ENCODE measurements at regions not wholly inside any gene's neighbourhood (a gene's known extent, or its start where the extent isn't known, plus 50 kb on each side); places are given as distances from the start of the nearest gene placed in this dataset.
"Not testable (repeated sequence)": the region's sequence is repeated elsewhere in the genome, so short reads cannot be mapped to it uniquely, and the experiment has no call there.

DNA sequence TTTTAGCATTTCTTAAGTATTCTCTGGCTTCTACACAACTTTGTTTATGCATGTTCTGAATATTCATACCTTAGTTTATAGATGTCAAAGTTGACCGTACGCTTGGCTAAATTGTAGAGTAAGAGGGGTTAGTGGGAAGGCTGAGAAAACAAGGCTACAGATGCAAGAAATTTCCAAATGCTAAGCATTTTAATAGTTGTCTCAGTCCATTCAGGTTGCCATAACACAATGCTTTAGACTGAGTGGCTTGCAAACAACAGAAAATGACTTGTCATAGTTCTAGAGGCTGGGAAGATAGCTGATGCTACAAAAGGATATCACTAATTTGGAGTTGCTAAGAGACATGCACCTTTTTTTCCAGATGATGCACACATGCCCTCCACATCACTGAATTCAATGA lies 53.0 kb upstream of the C1QTNF3 start:
- H3K27me3 Mint-ChIP-seq, H3K4me1 Mint-ChIP-seq, H3K4me3 Mint-ChIP-seq, H3K9me3 Mint-ChIP-seq, H3K36me3 Mint-ChIP-seq, H3K27ac Mint-ChIP-seq: not testable (repeated sequence)

DNA sequence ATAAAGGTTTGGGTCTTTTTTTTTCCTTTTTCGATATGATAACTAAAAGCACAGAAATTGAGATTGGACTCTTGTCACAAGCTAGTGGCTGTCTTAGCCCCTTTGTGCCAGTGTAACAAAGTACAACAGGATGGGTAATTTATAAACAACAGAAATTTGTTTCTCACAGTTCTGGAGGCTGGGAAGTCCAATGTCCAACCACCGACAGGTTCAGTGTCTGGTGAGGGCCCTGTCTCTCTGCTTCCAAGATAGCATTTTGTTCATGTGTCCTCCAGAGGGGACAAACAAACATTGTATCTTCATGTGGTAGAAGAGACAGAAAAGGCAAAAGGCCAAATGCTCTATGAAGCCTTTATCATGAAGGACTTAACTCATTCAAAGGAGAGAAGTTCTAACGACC lies 56.9 kb upstream of the C1QTNF3 start:
- H3K27me3 Mint-ChIP-seq, H3K9me3 Mint-ChIP-seq, H3K4me3 Mint-ChIP-seq, H3K36me3 Mint-ChIP-seq, H3K4me1 Mint-ChIP-seq, H3K27ac Mint-ChIP-seq: not testable (repeated sequence)

DNA sequence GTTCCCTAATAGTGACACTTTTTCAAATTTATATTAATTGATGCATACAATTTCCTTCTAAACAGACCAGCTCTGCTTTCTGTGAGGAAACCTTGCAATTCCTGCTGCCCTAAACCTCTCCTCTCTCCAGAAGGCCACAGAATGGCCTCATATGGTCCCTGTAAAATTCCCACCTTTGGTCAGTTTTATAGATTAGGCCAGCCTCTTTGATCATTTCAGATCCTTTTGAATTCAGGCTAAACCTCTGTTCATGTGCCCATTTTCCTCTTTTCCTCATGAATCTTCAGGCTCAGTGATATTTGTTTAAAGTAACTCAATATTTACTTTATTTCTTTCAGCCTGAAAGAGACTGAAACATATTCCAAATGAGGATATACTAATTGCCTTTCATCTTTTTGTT lies 58.6 kb upstream of the C1QTNF3 start:
- not testable (repeated sequence) for H3K27me3 Mint-ChIP-seq, H3K4me3 Mint-ChIP-seq, H3K4me1 Mint-ChIP-seq, H3K9me3 Mint-ChIP-seq, H3K36me3 Mint-ChIP-seq, H3K27ac Mint-ChIP-seq

DNA sequence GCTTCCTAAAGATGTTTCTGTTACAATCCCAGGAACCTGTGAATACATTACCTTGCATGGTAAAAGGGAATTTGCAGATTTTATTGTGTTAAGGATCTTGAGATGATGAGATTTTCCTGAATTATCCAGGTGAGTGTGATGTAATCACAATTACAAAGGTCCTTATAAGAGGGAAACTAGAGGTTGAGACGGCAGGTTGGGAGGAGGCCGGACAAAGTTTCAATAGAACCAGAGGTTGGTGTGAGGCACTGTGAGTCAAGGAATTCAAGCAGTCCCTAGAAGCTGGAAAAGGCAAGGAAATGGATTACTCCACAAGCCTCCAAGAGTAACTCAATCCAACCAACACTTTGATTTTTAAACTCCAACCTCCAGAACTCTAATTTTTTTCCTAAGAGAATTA lies 65.9 kb upstream of the C1QTNF3 start:
- H3K4me3 Mint-ChIP-seq, H3K4me1 Mint-ChIP-seq, H3K27me3 Mint-ChIP-seq, H3K36me3 Mint-ChIP-seq, H3K27ac Mint-ChIP-seq, H3K9me3 Mint-ChIP-seq: not testable (repeated sequence)

DNA sequence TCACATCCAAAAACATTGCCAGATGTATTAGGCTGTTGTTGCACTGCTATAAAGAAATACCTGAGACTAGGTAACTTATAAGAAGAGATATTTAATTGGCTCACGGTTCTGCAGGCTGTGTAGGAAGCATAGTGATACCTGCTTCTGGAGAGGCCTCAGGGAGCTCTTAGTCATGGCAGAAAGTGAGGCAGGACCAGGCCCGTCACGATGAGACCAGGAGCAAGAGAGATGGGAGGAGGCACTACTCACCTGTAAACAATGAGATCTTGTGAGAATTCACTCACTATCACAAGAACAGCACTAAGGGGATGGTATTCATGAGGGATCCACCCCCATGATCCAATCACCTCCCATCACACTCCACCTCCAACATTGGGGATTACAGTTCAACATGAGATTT lies 81.3 kb upstream of the C1QTNF3 start:
- H3K27me3 Mint-ChIP-seq, H3K4me1 Mint-ChIP-seq, H3K4me3 Mint-ChIP-seq, H3K9me3 Mint-ChIP-seq, H3K27ac Mint-ChIP-seq, H3K36me3 Mint-ChIP-seq: not testable (repeated sequence)

DNA sequence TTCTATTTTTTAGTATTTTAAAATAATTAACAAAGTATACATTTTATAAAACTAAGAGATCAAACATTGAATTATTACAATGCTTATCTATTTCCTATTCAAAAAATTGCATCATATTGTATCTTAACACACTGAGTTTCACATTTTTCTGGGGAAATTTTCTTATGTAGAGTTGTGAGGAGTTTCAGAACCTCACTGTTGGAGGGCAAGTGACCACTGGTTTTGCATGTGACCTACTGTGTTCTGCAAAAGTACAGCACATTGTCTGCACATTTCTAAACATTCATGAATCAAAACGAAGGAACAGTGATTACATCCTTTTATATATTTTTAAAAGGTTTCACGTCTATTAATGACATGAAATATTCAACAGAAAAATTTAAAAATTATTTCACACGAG lies 82.3 kb upstream of the C1QTNF3 start:
- H3K9me3 Mint-ChIP-seq, H3K4me3 Mint-ChIP-seq, H3K27ac Mint-ChIP-seq, H3K4me1 Mint-ChIP-seq, H3K36me3 Mint-ChIP-seq, H3K27me3 Mint-ChIP-seq: not testable (repeated sequence)

DNA sequence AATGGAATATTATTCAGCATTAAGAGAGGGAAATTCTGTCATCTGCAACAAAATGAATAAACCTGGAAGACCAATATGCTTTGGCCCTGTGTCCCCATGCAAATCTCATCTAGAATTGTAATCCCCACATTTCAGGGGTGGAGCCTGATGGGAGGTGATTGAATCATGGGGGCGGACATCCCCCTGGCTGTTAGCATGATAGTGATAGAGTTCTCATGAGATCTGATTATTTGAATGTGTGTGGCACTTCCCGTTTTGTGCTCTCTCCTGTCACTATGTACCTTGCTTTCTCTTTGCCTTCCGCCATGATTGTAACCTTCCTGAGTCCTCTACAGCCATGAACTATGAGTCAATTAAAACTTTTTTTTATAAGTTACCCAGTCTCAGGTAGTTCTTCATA lies 83.7 kb upstream of the C1QTNF3 start:
- H3K27me3 Mint-ChIP-seq, H3K4me3 Mint-ChIP-seq, H3K36me3 Mint-ChIP-seq, H3K4me1 Mint-ChIP-seq, H3K27ac Mint-ChIP-seq, H3K9me3 Mint-ChIP-seq: not testable (repeated sequence)

DNA sequence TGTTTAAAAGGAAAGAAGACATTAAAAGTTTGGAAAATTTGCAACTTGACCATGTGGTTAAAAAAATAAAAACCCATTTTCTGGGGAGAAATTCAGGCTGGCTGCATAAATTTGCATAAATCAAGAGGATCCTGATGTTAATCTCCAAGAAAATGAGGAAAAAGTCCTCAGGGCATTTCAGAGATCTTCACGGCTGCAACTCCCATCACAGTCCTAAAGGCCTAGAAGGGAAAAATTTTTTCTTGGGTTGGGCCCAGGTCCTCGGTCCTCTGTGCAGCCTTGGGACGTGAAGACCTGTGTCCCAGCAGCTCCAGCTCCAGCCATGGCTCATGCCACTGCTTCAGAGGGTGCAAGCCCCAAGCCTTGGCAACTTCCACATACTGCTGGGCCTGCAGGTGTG lies 84.8 kb upstream of the C1QTNF3 start:
- not testable (repeated sequence) for H3K27ac Mint-ChIP-seq, H3K9me3 Mint-ChIP-seq, H3K4me3 Mint-ChIP-seq, H3K36me3 Mint-ChIP-seq, H3K27me3 Mint-ChIP-seq, H3K4me1 Mint-ChIP-seq

DNA sequence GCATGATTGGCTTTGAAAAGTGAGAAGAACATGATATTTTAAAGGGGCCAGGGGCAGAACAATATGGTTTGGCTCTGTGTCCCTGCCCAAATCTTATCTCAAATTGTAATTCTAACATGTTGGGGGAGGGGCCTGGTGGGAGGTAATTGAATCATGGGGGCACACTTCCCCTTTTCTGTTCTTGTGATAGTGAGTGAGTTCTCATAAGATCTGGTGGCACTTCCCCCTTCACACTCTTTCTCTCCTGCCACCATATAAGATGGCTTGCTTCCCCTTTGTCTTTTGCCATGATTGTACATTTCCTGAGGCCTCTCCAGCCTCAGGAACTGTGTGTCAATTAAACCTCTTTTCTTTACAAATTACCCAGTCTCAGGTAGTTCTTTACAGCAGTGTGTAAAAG lies 85.9 kb upstream of the C1QTNF3 start:
- not testable (repeated sequence) for H3K27ac Mint-ChIP-seq, H3K4me1 Mint-ChIP-seq, H3K9me3 Mint-ChIP-seq, H3K36me3 Mint-ChIP-seq, H3K4me3 Mint-ChIP-seq, H3K27me3 Mint-ChIP-seq

DNA sequence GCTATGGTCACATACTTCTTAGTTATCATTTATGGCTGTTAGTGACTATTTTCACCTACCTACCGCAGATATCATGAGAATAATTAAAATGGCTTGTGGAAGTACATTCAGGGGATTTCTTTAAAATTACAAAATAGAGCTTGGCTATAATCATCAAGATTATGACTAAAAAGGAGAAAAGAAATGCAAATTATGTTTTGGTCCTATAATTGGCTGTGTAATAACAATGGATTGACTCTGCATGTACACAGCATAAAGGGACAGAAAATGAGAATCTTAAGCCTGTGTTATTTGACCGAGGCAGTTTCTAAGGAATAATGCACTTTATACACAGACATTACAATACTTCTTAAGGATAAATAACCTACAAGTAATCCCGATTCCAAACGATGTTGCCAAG lies 112.0 kb upstream of the C1QTNF3 start:
- not testable (repeated sequence) for H3K4me3 Mint-ChIP-seq, H3K9me3 Mint-ChIP-seq, H3K36me3 Mint-ChIP-seq, H3K27ac Mint-ChIP-seq, H3K27me3 Mint-ChIP-seq, H3K4me1 Mint-ChIP-seq

DNA sequence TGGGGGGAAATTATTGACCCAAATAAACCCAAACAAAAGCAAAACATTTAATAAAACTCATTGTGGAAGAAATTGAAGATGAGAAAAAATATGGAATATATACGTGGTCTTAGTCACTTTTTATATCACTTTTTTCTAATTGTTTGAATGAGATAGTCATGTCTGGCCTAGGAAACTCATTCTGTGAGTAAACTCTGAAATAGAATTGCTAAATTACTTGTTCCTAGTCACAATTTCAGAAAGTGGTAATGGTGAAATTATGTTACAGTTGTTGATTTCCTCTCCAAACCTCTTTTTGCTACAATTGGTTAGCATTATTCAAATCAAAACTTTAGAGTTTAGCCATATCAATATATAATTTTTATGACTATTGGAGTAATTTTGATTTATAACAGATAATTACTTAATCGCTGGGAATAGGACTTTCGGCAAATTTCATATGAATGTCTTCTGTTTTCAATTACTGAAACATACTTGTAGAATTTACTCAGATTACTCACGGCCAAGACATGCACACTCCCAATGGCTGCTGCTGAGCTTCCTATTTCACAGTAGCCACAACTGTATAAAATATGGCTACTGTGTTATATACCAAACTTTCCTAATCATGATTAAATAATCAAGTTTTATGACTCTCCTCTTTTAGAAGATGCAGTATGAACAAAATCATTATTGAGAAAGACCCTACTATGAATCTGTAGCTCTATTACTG lies 113.8 kb upstream of the C1QTNF3 start:
- not testable (repeated sequence) for H3K27ac Mint-ChIP-seq, H3K27me3 Mint-ChIP-seq, H3K4me1 Mint-ChIP-seq, H3K9me3 Mint-ChIP-seq, H3K36me3 Mint-ChIP-seq, H3K4me3 Mint-ChIP-seq

DNA sequence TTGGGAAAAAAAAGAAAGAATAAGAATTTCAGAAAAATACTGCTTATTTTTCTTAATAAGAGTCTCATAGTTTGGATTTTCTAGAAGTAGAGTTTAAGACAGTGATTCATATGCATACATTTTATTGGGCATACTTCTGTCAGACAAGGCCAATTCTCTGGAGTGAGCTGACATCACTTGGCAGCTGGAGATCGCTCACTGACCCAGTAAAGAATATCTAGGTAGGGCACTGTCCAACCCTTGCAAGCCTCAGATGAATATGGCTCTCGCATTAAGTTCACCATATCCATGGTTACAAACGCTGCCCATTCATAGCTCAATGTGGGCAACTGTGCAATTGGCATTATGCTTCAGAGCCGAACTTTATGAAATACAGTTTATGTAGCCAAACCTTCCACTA lies 117.9 kb upstream of the C1QTNF3 start:
- H3K9me3 Mint-ChIP-seq, H3K27me3 Mint-ChIP-seq, H3K4me3 Mint-ChIP-seq, H3K27ac Mint-ChIP-seq, H3K4me1 Mint-ChIP-seq, H3K36me3 Mint-ChIP-seq: not testable (repeated sequence)

DNA sequence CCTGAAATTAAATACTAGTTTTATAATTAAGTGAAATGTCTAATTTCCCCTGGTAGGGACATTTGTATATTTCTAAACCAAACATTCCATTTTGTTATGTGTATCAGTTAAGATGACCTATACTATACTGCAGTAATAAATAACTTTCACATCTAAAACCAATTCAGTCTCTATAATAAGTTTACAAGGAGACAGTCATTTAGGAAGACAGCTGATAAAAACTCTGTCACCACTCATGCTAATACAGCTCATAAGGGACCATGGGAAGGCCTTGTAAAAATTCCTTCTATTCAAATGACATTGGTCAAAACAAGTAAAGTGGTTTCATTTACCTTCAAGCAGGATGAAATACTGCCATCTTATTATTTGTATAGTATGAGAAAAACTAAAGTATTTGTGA lies 128.4 kb upstream of the C1QTNF3 start:
- not testable (repeated sequence) for H3K27me3 Mint-ChIP-seq, H3K27ac Mint-ChIP-seq, H3K9me3 Mint-ChIP-seq, H3K4me1 Mint-ChIP-seq, H3K4me3 Mint-ChIP-seq
- peaks cover 11% of the 10 kb centered on the region for H3K36me3 Mint-ChIP-seq

DNA sequence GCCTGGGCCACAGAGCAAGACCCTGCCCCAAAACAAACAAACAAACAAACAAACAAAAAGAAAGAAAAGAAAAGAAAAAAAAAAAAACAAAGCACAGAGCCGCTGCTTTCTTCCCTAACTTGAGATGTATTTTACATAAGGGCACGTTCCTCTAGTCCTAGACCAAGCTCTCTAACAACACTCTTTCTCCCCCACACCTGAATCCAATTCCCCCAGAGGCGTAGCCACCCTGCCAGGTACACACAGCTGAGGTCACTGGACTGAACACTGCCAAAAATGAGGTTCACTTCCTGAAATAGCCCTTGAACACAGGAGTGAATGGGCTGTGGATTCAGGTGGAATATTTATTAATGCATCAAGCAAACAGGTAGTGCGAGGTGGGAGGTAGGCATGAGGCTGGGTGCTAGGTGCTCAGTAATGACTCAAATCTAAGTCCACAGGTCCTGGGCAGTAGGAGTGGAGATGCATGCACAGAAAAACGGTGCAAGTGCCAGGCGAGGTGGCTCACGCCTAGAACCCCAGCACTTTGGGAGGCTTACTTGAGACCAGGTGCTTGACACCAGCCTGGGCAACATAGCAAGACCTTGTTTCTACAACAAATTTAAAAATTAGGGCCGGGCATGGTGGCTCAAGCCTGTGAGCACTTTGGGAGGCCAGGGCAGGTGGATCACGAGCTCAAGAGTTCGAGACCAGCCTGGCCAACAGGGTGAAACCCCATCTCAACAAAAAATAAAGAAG lies 136.6 kb upstream of the C1QTNF3 start:
- H3K27me3 Mint-ChIP-seq, H3K27ac Mint-ChIP-seq, H3K36me3 Mint-ChIP-seq, H3K9me3 Mint-ChIP-seq, H3K4me3 Mint-ChIP-seq, H3K4me1 Mint-ChIP-seq: not testable (repeated sequence)

DNA sequence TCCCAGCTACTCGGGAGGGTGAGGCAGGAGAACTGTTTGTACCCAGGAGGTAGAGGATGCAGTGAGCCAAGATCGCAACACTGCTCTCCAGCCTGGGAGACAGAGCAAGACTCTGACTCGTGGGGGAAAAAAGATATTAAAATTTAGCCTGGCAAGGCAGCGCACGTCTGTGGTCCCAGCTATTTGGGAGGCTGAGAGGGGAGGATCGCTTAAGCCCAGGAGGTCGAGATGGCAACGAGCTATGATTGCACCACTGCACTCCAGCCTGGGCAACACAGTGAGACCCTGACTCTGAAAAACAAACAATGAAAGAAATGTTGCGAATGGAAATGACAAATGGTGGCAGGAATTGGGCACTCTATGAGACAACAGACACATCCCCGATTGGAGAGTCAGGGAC lies 137.2 kb upstream of the C1QTNF3 start:
- H3K4me3 Mint-ChIP-seq, H3K27me3 Mint-ChIP-seq, H3K4me1 Mint-ChIP-seq, H3K27ac Mint-ChIP-seq, H3K9me3 Mint-ChIP-seq, H3K36me3 Mint-ChIP-seq: not testable (repeated sequence)

DNA sequence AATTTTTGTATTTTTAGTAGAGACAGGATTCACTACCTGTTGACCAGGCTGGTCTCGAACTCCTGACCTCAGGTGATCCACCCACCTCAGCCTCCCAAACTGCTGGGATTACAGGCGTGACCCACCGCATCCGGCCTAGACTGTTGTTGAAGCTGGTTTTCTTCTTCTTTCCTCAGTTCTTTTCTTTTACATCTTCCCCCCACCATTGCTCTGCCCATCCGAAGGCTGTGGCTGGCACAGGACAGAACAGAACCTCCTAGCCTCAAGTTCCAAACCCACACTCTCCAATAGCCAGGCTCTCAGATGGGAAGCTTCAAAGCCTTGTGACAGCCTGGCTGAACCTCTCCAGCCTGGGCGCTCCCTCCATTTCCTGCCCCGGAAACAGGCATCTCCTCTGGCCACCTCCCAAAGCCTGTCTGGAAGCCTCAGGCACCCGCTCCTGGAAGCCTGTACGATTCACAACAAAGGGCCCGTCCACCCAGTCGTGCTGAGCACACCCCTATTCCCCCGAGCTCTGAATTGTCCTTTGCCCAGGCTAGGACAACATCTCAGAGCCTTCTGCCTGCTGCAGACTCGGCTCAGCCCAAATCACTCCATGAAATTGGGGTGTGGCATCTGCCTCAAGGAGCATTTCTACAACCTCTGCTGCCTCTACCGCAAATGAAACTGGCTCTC lies 138.1 kb upstream of the C1QTNF3 start:
- not testable (repeated sequence) for H3K4me3 Mint-ChIP-seq, H3K4me1 Mint-ChIP-seq, H3K9me3 Mint-ChIP-seq, H3K27me3 Mint-ChIP-seq, H3K36me3 Mint-ChIP-seq, H3K27ac Mint-ChIP-seq
